ENCODE measurements at regions not wholly inside any gene's neighbourhood (a gene's known extent, or its start where the extent isn't known, plus 50 kb on each side); places are given as distances from the start of the nearest gene placed in this dataset.

- DNase-seq (ENCODE audit: low read depth), result no peak
Observed at GRCh38 chr10:10960534-10960933, 57.1 kb upstream of the CELF2 start.

- DNase-seq (ENCODE audit: low read depth), result no peak
Observed at GRCh38 chr10:10961072-10961471, 56.6 kb upstream of the CELF2 start.

GRCh38 chr10:10967029-10967428 is 50.6 kb upstream of the CELF2 start:
- no peak for DNase-seq (ENCODE audit: low read depth)

- DNase-seq (ENCODE audit: low read depth), result no peak
Observed at GRCh38 chr10:10967581-10968256, 50.0 kb upstream of the CELF2 start.
